T follicular helper cell (primary cell): ENCODE measurements at regions not wholly inside any gene's neighbourhood (a gene's known extent, or its start where the extent isn't known, plus 50 kb on each side); places are given as distances from the start of the nearest gene placed in this dataset.
"Not testable (repeated sequence)": the region's sequence is repeated elsewhere in the genome, so short reads cannot be mapped to it uniquely, and the experiment has no call there.

Experiments
- DNase-seq: peaks from one replicate; pipeline ENCODE4 v3.0.0-alpha.2; 2020; ENCODE audit warnings: low read depth

DNA sequence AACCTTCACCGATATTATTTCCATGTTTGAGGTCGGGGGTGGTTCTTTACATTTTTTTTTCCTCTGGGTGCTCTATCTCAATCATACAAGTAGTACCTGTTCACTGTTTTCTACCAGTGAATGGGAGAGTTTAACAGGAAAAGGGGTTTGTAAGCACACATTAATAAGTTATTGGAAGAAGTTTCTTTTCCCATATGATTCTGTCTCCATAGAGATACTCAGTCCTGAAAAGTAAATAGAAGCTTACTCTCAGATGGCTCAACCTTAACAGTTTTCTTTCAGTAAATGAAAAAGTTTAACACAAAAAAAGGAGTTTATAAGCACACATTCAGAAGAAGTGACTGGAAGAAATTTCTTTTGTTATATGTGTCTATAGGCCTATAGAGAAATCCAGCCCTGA lies 995.6 kb upstream of the SLC39A10 start:
- no peak for DNase-seq

DNA sequence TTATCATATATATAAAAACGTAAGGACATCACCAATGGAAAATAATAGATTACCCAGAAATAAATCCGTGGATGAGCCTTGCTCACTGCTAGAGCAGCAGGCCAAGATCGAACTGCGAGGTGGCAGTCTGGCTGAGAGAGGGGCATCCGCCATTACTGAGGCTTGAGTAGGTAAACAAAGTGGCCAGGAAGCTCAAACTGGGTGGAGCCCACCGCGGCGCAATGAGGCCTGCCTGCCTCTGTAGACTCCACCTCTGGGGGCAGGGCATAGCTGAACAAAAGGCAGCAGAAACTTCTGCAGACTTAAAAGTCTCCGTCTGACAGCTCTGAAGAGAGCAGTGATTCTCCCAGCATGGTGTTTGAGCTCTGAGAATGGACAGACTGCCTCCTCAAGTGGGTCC lies 1018.0 kb upstream of the SLC39A10 start:
- DNase-seq, result not testable (repeated sequence)

DNA sequence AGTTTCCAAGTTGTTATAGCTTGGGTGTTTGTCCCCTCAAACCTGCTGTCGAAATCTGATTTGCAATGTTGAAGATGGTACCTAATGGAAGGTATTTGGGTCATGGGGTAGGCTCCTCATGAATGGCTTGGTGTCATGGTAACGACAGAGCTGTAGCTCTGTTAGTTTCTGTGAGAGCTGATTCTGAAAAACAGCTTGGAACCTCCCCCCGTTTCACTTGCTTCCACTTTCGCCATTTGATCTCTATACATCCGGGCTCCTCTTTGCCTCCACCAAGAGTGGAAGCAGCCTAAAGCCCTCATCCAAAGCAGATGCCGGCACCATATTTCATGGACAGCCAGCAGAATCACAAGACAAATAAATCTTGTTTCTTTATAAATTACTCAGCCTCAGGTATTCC lies 1035.1 kb upstream of the SLC39A10 start:
- DNase-seq, result no peak

DNA sequence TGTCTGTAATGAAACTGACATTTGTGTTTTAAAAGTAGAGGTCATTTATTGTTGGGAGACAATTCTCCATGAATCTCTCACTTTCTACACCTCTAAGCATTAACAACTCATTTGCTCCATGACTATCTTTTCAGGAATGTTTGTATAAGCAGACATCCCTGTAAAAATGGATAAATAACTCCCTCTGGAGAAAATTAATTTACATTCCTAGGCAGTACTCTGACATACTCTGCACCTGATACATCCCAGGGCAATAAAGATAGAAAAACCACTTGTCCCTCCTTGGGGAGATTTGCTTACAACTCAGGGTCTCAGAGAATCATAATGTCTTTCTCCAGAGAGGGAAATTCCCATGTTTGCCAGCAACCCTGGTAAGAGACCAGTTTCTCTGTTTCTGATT lies 1037.7 kb upstream of the SLC39A10 start:
- DNase-seq, result no peak

DNA sequence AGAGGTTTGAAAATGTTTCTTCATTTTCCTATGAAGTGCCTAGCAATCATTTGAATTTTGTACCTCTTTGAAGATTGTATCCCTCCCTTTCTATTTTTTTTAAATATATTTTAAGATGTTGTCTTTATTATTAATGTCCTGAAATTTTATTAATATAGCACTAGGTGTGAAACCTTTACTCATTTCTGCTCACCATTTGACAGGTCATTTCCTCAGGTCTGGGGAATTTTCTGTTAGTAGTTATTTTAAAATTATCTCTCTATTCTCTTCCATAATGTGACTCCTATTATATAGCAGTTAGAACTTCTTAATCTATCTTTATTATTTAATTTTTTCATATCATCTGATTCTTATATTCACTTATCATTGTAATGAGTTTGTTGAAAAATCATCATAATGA lies 1038.6 kb upstream of the SLC39A10 start:
- no peak for DNase-seq

DNA sequence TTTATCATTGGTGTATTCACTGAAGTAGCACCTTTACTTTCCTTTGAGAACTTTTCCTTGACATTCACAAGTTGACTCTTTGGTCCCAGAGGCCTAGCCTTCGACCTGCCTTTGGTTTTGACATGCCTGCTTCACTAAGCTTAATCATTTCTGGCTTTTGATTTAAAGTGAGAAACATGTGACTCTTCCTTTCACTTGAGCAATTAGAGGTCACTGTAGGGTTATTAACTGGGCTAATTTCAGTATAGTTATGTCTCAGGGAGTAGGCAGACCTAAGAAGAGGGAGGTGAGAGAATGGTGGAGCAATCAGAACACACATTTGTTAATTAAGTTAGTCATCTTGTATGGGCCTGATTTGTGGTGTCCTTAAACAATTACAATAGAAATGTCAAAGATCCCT lies 1040.7 kb upstream of the SLC39A10 start:
- DNase-seq, result no peak

DNA sequence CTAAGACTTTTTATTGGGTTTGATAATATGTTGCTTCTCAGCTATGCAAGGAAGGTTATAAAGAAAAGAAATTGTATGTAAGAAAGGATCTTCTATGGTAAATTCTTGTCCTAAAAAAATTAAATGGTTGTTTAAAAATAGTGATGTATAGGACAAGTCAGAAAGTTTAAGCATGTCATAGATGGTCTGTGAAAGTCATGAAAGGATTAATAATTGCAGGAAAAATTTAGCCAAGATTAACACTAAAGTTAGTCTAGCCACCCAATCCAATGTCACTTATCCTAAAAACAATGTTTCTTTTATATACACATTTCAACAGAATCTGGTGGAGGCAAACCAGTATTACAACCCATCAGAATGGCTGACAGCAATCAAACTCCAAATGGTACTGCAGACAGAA lies 1046.7 kb upstream of the SLC39A10 start:
- DNase-seq, result no peak

DNA sequence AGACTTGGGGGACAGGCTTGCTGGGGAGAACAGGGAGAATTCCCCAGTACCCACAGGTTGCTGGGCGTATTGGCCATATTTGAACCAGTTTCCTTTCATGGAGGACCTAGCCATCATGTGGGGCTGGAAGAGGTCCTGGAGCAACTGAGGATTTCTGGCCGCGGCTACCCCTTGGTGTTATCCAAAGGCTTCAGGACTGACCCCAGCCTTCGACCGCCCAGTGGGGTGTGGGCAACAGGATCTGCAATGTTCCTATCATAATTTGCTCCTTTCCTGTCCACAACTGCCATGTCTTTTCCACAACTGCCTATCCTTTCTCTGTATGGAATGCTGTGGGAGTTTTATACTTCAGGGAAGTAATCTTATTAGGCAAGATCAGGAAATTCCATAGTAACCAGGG lies 1053.6 kb upstream of the SLC39A10 start:
- DNase-seq, result no peak

DNA sequence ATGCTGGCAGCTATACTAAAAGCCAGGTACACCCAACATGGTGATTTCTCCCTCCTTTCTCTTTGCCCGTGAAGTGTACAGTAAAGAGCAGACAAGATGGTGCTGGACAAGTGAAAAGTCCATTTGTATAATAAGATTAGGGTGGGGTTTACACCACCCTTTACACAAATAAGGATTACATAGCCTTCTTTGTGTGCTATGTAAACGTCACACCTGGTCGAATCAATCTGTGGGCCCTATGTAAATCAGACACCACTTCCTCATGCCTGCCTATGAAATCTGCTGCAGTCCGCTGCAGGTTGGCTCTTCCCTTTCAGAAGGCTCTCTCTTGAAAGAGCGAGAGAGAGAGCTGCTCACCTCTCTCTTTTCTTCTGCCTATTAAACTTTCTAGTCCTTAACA lies 1054.3 kb upstream of the SLC39A10 start:
- DNase-seq, result no peak

DNA sequence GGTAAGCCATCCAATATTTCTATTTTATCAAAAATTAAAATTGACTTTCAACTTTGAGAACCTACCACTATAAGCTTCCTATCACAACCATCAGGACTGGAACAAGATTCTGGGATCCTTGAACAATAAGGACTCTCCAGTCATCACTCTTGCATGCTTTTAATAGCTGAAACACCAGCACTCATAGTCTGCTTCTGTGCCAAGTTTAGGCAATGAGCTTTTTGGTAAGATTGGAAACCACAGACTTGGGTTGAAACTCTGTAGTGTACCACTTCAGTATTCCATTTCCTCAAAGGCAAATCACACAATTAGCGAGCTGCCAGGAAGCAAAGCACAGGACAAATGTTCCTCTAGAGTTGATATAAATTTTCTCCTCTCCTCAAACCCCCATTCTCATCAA lies 1065.8 kb upstream of the SLC39A10 start:
- DNase-seq, result no peak

DNA sequence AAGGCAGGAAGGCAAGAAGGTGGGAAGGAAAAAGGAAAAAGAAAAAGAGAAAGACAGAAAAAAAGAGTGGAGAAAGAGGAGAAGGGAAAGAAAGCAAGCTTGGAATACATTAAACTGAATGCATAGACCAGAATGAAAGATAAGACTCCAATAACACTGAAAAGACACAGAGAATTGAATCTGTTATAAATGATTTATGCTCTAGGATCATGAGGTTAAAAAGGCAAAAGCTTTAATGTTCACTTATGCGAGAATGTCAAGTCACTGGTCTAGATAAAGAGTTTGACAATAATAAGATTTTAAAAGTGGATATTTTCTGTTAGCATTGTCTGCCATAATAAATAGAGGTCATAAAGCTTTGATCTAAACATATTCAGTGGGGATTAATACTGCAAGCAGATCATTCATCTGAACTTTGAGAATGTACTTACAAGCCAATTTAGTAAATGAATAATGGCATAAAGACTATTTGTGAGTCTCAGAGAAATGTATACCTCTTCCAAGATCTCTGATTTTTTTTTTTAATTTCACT lies 1069.2 kb upstream of the SLC39A10 start:
- no peak for DNase-seq

DNA sequence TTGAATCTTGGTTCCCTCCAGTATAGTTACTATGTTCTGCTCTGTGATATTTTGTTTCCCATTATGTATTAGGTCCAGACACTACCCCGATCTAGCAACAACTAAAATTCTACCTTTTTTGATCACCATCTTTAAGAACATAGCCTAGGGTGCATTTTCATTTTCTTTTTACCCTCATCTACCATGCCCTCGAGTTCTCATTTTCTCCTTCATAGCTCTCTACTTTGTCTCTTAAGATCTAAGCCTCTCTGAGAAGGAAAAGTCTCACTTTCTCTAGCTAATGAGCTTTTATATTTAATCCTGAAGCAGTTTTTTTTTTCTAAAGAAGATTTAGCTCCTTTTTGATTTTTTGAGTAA lies 1089.4 kb upstream of the SLC39A10 start:
- DNase-seq, result no peak

DNA sequence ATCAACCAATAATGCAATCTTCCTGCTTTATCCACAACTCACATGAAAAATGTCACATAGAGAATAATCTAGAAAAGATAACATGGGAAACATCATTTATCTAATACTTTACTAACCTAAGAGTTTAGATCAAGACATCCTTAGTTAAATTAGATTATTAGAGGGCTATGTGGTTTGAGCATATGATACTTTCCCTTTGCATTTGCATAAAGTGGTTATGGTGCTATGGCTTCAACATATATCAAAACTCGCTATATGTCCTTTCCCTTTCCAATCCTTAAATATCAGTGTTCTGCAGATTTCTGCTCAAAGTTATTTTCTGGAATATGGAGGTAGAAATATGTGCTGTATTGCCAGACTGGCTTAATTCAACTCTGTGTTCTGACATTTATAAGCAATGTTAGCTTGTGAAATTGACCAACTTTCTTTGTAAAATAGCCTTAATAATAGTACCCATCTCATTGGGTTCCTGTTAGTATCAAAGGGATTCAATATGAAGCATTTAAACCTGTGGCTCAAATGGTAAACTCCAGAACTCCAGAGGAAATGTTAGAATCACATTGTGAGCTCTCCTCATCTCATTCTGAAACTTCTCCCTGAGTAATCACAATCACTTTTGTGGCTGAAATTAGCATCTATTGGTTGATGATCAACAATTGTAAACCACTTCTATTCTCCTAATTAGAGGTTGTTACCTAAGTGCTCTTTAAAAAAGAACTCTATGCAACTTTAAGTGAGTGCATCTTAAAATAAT lies 1089.9 kb upstream of the SLC39A10 start:
- no peak for DNase-seq

DNA sequence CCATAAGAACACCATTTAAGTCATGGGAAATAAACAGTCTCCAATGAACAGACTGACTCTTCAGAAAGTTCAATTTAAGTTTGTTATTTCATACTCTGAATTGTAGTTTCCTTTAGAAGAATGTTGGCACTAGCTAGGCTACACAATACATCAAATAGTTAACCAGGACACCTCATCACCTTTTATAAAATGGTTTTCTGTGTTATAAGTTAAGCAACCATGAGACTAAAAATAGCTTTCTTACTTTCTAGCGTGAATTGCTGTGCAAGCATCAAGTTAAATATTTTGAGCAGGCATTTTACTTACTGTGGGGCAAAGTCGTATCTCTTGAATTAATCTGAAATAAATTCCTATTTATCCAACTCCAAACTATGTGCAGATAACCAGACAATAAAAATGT lies 1092.6 kb upstream of the SLC39A10 start:
- DNase-seq, result no peak

DNA sequence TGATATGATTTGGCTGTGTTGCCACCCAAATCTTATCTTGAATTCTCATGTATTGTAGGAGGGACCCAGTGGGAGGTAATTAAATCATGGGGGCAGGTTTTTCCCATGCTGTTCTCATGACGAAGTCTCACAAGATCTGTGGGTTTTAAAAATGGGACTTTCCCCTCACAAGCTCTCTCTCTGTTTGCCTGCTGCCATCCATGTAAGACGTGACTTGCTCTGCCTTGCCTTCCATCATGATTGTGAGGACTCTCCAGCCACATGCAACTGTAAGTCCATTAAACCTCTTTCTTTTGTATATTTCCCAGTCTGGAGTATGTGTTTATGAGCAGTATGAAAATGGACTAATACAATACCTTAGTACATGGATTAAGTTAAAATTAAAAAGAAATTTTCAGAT lies 1094.7 kb upstream of the SLC39A10 start:
- DNase-seq, result no peak

DNA sequence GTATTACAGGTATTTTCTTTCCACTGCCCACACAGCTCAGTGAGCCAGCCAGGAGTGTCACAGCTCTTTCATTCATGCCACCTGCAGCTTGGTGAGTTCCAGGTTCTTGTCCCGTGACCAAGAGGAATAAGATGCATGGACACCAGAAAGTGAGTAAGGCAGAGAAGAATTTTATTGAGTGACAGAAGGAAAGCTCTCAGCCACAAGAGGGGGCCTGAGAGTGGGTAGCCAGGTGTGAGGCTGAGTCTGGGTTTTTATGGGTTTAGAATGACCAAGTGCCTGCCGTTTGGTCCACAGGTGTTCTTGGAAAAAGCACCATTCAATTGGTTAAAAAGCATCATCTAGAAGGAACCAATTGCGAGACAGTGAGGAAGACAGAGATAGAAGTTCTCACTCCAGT lies 1097.1 kb upstream of the SLC39A10 start:
- DNase-seq, result no peak

DNA sequence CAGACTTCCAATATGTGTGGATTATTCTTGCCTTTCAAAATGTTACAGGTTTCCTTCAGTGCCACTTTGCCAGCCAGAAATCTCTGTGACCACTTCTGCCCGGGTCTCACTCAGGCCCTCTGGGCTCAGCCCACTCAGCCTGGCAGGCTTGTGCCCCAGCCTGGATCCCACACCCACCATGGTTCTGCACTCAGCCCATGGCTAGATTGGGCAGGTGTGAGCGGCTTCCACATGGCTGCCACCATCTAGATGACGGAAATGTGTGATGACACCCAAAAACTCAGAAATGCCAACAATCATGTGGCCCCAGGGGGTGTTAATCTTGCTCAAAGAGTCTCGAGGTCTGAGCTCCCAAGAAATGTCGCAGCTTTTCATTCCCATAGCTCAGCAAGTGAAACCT lies 1097.5 kb upstream of the SLC39A10 start:
- no peak for DNase-seq

DNA sequence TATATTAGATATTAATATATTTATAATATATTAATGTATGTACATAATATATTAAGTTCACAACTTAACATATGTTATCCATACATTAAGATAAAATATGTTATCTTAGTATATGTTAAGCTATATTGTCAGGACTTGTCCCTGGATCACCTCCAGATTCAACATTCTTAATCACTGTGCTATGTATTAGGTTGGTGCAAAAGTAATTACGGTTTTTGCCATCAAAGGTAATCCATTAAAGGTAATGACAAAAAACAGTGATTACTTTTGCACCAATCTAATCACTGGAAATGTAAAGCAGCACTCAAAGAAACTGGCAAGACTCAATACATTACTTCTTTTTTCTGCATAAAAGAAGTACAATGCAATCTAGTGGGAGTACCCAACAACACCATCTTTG lies 1099.0 kb upstream of the SLC39A10 start:
- DNase-seq, result no peak

DNA sequence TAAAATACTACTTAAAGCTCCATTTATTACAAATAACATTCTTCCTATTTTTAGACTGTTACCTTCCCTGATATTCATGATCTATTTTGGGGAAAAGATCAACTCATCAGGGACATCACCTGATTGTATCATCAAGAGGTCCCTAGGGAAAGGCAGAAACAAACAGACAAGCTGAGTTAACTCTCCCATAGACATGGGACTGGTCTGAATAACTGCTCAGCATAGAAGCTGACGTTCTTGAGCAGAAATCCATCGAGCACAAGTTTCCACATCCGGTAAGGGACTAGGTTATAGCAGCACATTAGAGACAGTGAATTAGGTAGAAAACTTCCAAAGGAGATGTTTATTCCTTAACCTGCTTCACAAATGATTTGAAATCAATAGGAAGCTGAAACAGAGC lies 1100.4 kb upstream of the SLC39A10 start:
- DNase-seq, result no peak

DNA sequence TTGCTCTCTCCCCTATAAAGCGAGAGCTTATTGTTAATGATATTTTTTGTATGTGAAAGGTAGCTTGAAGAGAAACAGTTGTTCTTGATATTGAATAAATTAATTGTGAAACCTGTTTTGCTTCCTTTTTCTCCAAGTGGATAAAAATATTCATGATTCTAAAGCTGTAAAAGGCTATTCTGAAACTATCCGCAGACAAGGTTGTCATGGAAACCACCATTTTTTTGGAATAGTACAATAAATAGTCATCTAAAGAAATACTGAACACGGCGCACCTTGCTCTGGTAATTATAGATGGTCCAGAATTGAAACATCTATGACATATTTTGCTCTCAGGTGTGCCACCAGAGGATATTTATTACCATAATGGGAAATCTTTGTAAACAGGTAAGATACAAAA lies 1103.0 kb upstream of the SLC39A10 start:
- no peak for DNase-seq

DNA sequence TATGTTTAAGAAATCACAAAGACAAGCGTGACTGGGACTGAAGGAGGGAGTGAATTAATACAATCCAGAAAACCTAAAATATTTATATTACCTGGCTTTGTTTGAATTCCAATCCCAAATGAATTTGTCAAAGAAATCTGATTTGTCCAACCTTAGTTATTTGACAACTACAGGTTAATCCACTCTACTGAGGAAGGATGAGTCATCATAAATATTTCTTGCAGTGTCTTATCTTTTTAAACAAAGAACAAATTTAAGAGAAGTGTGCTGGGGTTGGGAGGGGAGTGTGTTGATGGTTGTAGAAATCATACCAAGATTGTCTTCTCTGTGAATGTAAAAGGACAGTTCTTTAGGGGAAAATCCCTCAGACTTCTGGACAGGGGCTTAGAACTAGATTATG lies 1106.3 kb upstream of the SLC39A10 start:
- DNase-seq, result no peak

DNA sequence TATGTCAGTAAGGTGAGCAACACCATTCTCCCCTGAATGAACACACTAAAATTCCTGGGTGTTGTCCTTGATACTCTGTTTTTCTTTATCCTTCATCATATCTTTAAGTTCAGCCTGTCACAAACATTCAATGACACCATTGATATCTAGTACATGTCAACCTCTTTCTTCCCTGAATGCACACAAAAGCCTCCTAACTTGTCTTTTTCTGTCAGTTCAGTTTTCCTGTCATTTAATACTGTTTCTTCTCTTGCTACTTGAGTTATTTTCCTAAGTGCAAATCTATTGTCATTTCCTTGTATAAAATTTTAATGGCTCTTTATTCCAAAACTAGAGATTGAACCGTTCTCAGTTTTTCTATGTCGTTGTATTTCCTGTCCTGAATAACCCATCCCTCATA lies 1107.6 kb upstream of the SLC39A10 start:
- no peak for DNase-seq

DNA sequence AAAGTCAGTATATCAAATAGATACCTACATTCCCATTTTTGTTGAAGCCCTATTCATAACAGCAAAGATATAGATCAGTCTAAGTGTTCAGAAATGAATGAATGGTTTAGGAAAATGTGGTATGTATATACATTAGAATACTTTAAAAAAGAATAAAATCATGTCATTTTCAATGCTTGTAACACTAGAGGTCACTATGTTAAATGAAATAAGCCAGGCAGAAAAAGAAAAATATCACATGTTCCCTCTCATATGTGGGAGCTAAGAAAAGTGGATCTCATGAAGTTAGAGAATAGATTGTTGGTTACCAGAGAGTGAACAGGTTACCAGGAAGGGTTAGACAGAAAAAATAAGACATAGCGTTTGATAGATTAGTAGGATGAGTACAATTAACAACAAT lies 1111.0 kb upstream of the SLC39A10 start:
- no peak for DNase-seq

DNA sequence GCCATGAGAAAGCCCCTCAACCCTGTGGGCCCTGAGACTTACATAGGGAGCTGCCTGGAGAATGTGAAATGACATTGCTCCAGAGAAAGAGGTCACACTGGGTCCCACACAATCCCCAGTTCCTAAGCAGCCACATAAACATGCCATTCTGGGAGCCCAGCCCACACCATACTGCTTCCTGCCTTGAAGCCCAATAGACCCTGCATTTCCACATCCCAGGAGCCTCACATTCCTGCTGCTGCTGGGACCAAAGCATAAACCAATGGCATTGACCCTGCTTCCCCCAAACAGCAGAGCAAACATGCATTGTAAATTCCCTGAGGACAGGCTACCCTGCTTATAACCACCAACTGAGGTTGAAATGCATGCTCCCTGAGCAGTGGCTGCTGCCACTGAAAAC lies 1117.6 kb upstream of the SLC39A10 start:
- DNase-seq, result no peak
